ENCODE measurements at regions not wholly inside any gene's neighbourhood (a gene's known extent, or its start where the extent isn't known, plus 50 kb on each side); places are given as distances from the start of the nearest gene placed in this dataset.
A peak's percentile ranks its signal among the peaks of the same experiment; 100 is the strongest.
"Not testable (repeated sequence)": the region's sequence is repeated elsewhere in the genome, so short reads cannot be mapped to it uniquely, and the experiment has no call there.

DNA sequence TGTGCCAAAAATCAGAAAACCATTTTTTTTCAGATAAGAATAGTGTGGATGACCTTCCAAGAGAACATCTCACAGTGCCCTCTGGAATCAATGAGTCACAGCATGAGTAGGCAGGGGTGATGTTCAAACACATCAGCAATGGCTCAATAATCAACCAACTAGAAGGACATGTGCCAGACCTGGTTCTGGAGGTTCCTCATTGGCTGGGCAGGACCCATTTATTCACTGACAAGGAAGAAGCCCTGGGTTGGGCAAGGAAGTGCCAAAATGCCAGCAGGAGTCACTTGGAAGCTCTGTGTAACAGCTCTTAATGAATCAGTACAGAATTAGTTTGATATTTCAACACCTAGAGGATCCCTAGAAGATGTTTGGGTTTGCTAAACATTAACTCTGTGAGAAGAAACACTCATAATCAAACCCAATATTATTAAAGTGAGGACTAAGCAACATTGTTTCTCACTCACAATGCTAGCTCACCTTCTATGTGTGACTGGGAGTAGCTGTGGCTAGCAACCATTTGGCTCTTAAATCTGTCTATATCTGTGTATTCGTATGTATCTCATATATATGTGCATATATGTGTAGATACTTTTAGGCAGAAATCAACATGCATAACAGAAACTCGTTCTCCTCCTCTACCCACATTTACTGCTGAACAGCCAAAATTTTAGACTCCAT is 72.3 kb upstream of the APBB1IP start:
- TF ChIP-seq CTCF (IDR thresholded peaks at IDR 0.05; ENCODE audit: extremely low read depth, insufficient read depth, missing control alignments): no peak
- DNase-seq (ENCODE audit: low spot score): no peak
- in situ Hi-C loops (cut with MboI; ENCODE audit: low pct_unique_long_range_greater_than_20kb, low sequenced_read_pairs, unreplicated experiment): loop anchor here (25.0 kb wide), 1 partner anchor 496 kb away; the partner anchor contains the start of gene ABI1

- in situ Hi-C loops (cut with MboI; ENCODE audit: low pct_unique_long_range_greater_than_20kb, low sequenced_read_pairs, unreplicated experiment): loop anchor here (25.0 kb wide), 1 partner anchor 495 kb away; the partner anchor contains the start of gene ABI1
- not testable (repeated sequence) for DNase-seq (ENCODE audit: low spot score)
These were observed 71.1 kb upstream of the APBB1IP start for GRCh38 chr10:26367035-26367434.

DNA sequence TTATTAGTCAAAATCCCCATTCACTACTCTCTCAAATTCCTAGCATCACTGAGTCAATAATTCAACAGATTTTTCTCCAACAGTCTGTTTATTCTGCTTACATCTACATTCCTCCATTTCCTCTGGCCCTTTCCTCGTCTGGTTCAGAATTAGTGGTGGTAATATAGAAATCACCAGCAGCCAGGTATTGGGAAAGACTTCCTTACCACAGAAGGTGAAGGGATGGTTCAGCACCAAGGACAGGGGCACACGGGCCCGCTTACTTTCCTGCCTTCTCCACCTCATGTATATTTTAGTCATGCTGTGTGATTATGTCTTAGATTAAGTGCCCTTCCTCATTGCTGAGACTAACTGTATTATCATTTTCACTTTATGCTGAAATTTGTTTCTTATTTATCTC is 70.4 kb upstream of the APBB1IP start:
- no peak for TF ChIP-seq CTCF (IDR thresholded peaks at IDR 0.05; ENCODE audit: extremely low read depth, insufficient read depth, missing control alignments)
- DNase-seq (ENCODE audit: low spot score): no peak
- in situ Hi-C loops (cut with MboI; ENCODE audit: low pct_unique_long_range_greater_than_20kb, low sequenced_read_pairs, unreplicated experiment): loop anchor here (25.0 kb wide), 1 partner anchor 495 kb away; the partner anchor contains the start of gene ABI1

DNA sequence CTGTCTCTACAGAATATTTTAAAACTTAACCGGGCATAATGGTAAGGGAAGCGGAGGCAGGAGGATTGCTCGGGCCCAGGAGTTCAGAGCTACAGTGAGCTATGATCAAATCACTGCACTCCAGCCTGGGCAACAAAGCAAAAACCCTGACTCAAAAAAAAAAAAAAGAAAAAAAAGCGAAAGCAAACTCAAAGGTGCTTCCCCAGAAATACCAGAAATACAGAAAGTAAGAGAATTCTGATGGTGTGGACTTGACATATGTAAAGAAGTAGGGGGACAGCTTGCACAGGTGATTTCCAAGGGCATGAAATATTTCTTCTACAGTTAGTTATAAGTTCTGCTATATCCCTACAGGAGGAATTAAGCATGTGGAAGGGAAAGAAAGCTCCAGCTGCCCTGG is 69.7 kb upstream of the APBB1IP start:
- no peak for TF ChIP-seq CTCF (IDR thresholded peaks at IDR 0.05; ENCODE audit: extremely low read depth, insufficient read depth, missing control alignments)
- DNase-seq (ENCODE audit: low spot score): peak; percentile 21
- in situ Hi-C loops (cut with MboI; ENCODE audit: low pct_unique_long_range_greater_than_20kb, low sequenced_read_pairs, unreplicated experiment): loop anchor here (25.0 kb wide), 1 partner anchor 494 kb away; the partner anchor contains the start of gene ABI1

GRCh38 chr10:26372513-26373354 is 65.4 kb upstream of the APBB1IP start:
- DNase-seq (ENCODE audit: low spot score): no peak
- no peak for TF ChIP-seq CTCF (IDR thresholded peaks at IDR 0.05; ENCODE audit: extremely low read depth, insufficient read depth, missing control alignments)
- in situ Hi-C loops (cut with MboI; ENCODE audit: low pct_unique_long_range_greater_than_20kb, low sequenced_read_pairs, unreplicated experiment): loop anchor here (25.0 kb wide), 1 partner anchor 490 kb away; the partner anchor contains the start of gene ABI1

GRCh38 chr10:26374426-26374825 is 63.7 kb upstream of the APBB1IP start:
- no peak for TF ChIP-seq CTCF (IDR thresholded peaks at IDR 0.05; ENCODE audit: extremely low read depth, insufficient read depth, missing control alignments)
- in situ Hi-C loops (cut with MboI; ENCODE audit: low pct_unique_long_range_greater_than_20kb, low sequenced_read_pairs, unreplicated experiment): loop anchor here (25.0 kb wide), 1 partner anchor 488 kb away; the partner anchor contains the start of gene ABI1
- DNase-seq (ENCODE audit: low spot score): no peak

DNA sequence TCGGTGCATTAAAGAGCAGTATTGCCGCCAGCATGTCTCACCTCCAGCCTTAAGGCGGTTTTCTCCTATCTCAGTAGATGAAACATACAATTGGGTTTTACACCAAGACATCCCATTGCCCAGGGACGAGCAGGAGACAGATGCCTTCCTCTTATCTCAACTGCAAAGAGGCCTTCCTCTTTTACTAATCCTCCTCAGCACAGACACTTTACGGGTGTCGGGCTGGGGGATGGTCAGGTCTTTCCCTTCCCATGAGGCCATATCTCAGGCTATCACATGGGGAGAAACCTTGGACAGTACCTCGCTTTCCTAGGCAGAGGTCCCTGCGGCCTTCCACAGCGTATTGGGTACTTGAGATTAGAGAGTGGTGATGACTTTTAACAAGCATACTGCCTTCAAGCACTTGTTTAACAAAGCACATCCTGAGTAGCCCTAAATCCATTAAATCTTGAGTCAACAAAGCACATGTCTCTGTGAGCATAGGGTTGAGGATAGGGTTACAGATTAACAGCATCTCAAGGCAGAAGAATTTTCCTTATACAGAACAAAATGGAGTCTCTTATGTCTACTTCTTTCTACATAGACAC is 60.8 kb upstream of the APBB1IP start:
- in situ Hi-C loops (cut with MboI; ENCODE audit: low pct_unique_long_range_greater_than_20kb, low sequenced_read_pairs, unreplicated experiment); DNase-seq (ENCODE audit: low spot score): not testable (repeated sequence)

All from GM13977 (cell line).